HEK293 (cell line): ENCODE measurements at regions not wholly inside any gene's neighbourhood (a gene's known extent, or its start where the extent isn't known, plus 50 kb on each side); places are given as distances from the start of the nearest gene placed in this dataset.

Experiments
- CTCF ChIA-PET: fragments of 350-600 bp; formaldehyde crosslinking; extraction: SDS; loops from one replicate; lab custom pipeline; 2021; ENCODE audit warnings: antibody characterized with exemption; lab: Yijun Ruan, JAX
- POLR2A ChIA-PET: fragments of 300-600 bp; formaldehyde crosslinking; extraction: SDS; loops from one replicate; lab custom pipeline; 2020; ENCODE audit warnings: antibody characterized with exemption, inconsistent platforms; lab: Yijun Ruan, JAX
- H3K27ac ChIP-seq: fragments of 200-500 bp; sonication (Bioruptor generic); 2 replicates; pipeline ENCODE4 v1.5.1; 2014; ENCODE audit warnings: low read depth, low read length, control low read depth, inconsistent platforms; ENCODE audit errors: extremely low read depth
- H3K36me3 ChIP-seq, 2 experiments: fragments of 200-500 bp in 1 of 2; sonication (Bioruptor generic) in 1 of 2; 1 replicate in 1 of 2; 2 replicates in 1 of 2; pipeline ENCODE4 v1.5.1; 2014 to 2017; ENCODE audit warnings: inconsistent platforms in 2 of 2, low read length in 2 of 2; ENCODE audit not compliant: control insufficient read depth in 2 of 2, insufficient read depth in 1 of 2
- H3K4me1 ChIP-seq: fragments of 200-500 bp; sonication (Bioruptor generic); 2 replicates; pipeline ENCODE4 v1.5.1; 2014; ENCODE audit warnings: mild to moderate bottlenecking, low read length, inconsistent platforms; ENCODE audit not compliant: control insufficient read depth, insufficient read depth
- H3K4me3 ChIP-seq: 2 replicates; pipeline ENCODE4 v1.5.1; 2011; ENCODE audit warnings: low read depth, mild to moderate bottlenecking, control low read depth, low read length, moderate library complexity
- H3K9me3 ChIP-seq: fragments of 200-500 bp; sonication (Bioruptor generic); 2 replicates; pipeline ENCODE4 v1.5.1; 2014; ENCODE audit warnings: low read depth, low read length, inconsistent platforms; ENCODE audit not compliant: control insufficient read depth, insufficient read depth
- EGR2 ChIP-seq: fragments of 450-650 bp; formaldehyde crosslinking; IDR thresholded peaks from 2 replicates; pipeline ENCODE4 v1.5.1; 2016; ENCODE audit warnings: low read depth, missing biosample characterization, missing genetic modification characterization
- KLF9 ChIP-seq: fragments of 450-650 bp; formaldehyde crosslinking; IDR thresholded peaks from 2 replicates; pipeline ENCODE4 v1.5.1; 2016; ENCODE audit warnings: missing biosample characterization, missing genetic modification characterization, low read depth
- ZBTB11 ChIP-seq: fragments of 450-650 bp; formaldehyde crosslinking; conservative IDR thresholded peaks from 2 replicates; pipeline ENCODE4 v1.5.1; 2016; ENCODE audit warnings: low read depth, missing biosample characterization, missing genetic modification characterization
- ZBTB17 ChIP-seq: fragments of 450-650 bp; formaldehyde crosslinking; IDR thresholded peaks from 2 replicates; pipeline ENCODE4 v1.5.1; 2016; ENCODE audit warnings: missing biosample characterization, missing genetic modification characterization
- ZFHX2 ChIP-seq: fragments of 450-650 bp; formaldehyde crosslinking; conservative IDR thresholded peaks from 2 replicates; pipeline ENCODE4 v1.5.1; 2016; ENCODE audit warnings: missing biosample characterization, missing genetic modification characterization
- ZNF121 ChIP-seq: fragments of 450-650 bp; formaldehyde crosslinking; IDR thresholded peaks from 2 replicates; pipeline ENCODE4 v1.5.1; 2016; ENCODE audit warnings: missing biosample characterization, missing genetic modification characterization
- ZNF155 ChIP-seq: fragments of 450-650 bp; formaldehyde crosslinking; IDR thresholded peaks from 2 replicates; pipeline ENCODE4 v1.5.1; 2016; ENCODE audit warnings: missing biosample characterization, missing genetic modification characterization
- ZNF16 ChIP-seq: fragments of 450-650 bp; formaldehyde crosslinking; IDR thresholded peaks from 2 replicates; pipeline ENCODE4 v1.5.1; 2016; ENCODE audit warnings: low read depth, missing biosample characterization, missing genetic modification characterization
- ZNF404 ChIP-seq: fragments of 450-650 bp; formaldehyde crosslinking; IDR thresholded peaks from 2 replicates; pipeline ENCODE4 v1.5.1; 2017; ENCODE audit warnings: missing biosample characterization, missing genetic modification characterization
- ZNF416 ChIP-seq: fragments of 450-650 bp; formaldehyde crosslinking; IDR thresholded peaks from 2 replicates; pipeline ENCODE4 v1.5.1; 2016; ENCODE audit warnings: missing biosample characterization, missing genetic modification characterization
- ZSCAN5A ChIP-seq: fragments of 450-650 bp; formaldehyde crosslinking; IDR thresholded peaks from 2 replicates; pipeline ENCODE4 v1.5.1; 2016; ENCODE audit warnings: missing biosample characterization, missing genetic modification characterization
- TF ChIP-seq, protein P1 (sequence below): fragments of 450-650 bp; formaldehyde crosslinking; IDR thresholded peaks from 2 replicates; pipeline ENCODE4 v1.5.1; 2017; ENCODE audit warnings: missing biosample characterization, missing genetic modification characterization
- TF ChIP-seq, protein P2 (sequence below): fragments of 450-650 bp; formaldehyde crosslinking; IDR thresholded peaks from 2 replicates; pipeline ENCODE4 v1.5.1; 2016; ENCODE audit warnings: missing biosample characterization, missing genetic modification characterization, borderline replicate concordance

GRCh38 chr9:135302329-135303279 lies 177.0 kb upstream of the PPP1R26 start:
- Histone ChIP-seq H3K36me3 (no peaks in the 10 kb centered on the region), H3K4me1 (no peaks in the 10 kb centered on the region), H3K27ac (no peak overlapping the region), H3K4me3 (no peak overlapping the region), H3K9me3 (no peaks in the 10 kb centered on the region)
- ChIA-PET CTCF (no interaction called here), POLR2A (no interaction called here)
- TF ChIP-seq ZBTB11 (tag by site-specific recombination) (no peak), KLF9 (tag by site-specific recombination) (0 out of 2 replicates have a peak, but pooled peaks have one; percentile 21), ZBTB17 (tag by site-specific recombination) (peak; percentile 32), ZNF404 (tag by site-specific recombination) (no peak)

DNA sequence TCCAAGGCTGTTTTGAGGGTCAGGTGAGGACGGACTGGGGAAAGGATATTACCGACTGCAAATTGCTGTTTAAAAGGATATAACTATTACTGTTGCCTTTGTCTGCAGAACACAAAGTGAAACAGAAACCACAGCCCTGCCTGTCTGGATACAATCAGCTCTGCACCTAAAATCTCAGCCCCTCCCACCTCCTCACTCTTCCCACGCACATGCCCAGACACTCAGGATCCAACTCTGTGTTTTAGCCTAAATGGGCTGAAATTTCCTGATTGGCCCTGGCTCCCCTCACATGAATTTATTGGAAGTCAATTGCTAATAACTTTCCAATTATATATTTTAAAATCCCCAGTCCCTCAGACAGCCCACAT lies 176.3 kb upstream of the PPP1R26 start:
- TF ChIP-seq EGR2 (peak; percentile 45; the same call in 1 of the 2 replicates), ZSCAN5A (no peak), ZNF155 (no peak), ZBTB11 (tag by site-specific recombination) (no peak), ZNF121 (tag by site-specific recombination) (no peak), ZNF416 (tag by site-specific recombination) (no peak), ZNF16 (tag by site-specific recombination) (no peak), ZFHX2 (tag by site-specific recombination) (peak; percentile 77)
- TF ChIP-seq, protein P1, sequence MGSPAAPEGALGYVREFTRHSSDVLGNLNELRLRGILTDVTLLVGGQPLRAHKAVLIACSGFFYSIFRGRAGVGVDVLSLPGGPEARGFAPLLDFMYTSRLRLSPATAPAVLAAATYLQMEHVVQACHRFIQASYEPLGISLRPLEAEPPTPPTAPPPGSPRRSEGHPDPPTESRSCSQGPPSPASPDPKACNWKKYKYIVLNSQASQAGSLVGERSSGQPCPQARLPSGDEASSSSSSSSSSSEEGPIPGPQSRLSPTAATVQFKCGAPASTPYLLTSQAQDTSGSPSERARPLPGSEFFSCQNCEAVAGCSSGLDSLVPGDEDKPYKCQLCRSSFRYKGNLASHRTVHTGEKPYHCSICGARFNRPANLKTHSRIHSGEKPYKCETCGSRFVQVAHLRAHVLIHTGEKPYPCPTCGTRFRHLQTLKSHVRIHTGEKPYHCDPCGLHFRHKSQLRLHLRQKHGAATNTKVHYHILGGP: no peak
- TF ChIP-seq, protein P2, sequence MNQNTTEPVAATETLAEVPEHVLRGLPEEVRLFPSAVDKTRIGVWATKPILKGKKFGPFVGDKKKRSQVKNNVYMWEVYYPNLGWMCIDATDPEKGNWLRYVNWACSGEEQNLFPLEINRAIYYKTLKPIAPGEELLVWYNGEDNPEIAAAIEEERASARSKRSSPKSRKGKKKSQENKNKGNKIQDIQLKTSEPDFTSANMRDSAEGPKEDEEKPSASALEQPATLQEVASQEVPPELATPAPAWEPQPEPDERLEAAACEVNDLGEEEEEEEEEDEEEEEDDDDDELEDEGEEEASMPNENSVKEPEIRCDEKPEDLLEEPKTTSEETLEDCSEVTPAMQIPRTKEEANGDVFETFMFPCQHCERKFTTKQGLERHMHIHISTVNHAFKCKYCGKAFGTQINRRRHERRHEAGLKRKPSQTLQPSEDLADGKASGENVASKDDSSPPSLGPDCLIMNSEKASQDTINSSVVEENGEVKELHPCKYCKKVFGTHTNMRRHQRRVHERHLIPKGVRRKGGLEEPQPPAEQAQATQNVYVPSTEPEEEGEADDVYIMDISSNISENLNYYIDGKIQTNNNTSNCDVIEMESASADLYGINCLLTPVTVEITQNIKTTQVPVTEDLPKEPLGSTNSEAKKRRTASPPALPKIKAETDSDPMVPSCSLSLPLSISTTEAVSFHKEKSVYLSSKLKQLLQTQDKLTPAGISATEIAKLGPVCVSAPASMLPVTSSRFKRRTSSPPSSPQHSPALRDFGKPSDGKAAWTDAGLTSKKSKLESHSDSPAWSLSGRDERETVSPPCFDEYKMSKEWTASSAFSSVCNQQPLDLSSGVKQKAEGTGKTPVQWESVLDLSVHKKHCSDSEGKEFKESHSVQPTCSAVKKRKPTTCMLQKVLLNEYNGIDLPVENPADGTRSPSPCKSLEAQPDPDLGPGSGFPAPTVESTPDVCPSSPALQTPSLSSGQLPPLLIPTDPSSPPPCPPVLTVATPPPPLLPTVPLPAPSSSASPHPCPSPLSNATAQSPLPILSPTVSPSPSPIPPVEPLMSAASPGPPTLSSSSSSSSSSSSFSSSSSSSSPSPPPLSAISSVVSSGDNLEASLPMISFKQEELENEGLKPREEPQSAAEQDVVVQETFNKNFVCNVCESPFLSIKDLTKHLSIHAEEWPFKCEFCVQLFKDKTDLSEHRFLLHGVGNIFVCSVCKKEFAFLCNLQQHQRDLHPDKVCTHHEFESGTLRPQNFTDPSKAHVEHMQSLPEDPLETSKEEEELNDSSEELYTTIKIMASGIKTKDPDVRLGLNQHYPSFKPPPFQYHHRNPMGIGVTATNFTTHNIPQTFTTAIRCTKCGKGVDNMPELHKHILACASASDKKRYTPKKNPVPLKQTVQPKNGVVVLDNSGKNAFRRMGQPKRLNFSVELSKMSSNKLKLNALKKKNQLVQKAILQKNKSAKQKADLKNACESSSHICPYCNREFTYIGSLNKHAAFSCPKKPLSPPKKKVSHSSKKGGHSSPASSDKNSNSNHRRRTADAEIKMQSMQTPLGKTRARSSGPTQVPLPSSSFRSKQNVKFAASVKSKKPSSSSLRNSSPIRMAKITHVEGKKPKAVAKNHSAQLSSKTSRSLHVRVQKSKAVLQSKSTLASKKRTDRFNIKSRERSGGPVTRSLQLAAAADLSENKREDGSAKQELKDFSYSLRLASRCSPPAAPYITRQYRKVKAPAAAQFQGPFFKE: no peak
- ChIA-PET CTCF (no interaction called here), POLR2A (no interaction called here)
- H3K4me1 ChIP-seq: no peaks in the 10 kb centered on the region
- no peaks in the 10 kb centered on the region for H3K36me3 ChIP-seq
- no peak overlapping the region for H3K27ac ChIP-seq
- no peak overlapping the region for H3K4me3 ChIP-seq
- no peaks in the 10 kb centered on the region for H3K9me3 ChIP-seq
